NCI-H460 (cell line): ENCODE measurements at regions not wholly inside any gene's neighbourhood (a gene's known extent, or its start where the extent isn't known, plus 50 kb on each side); places are given as distances from the start of the nearest gene placed in this dataset.

Source experiments
- DNase-seq: peaks from one replicate; pipeline ENCODE4 v3.0.0-alpha.2; 2016; ENCODE audit warnings: low read depth; ENCODE audit errors: extremely low read depth

GRCh38 chr5:89287964-89288363, 405.0 kb upstream of the MEF2C start:
- DNase-seq: no peak

GRCh38 chr5:89286320-89286719, 403.3 kb upstream of the MEF2C start:
- DNase-seq: no peak

GRCh38 chr5:89283728-89284493, 400.9 kb upstream of the MEF2C start:
- DNase-seq: no peak

GRCh38 chr5:89282554-89283510, 399.8 kb upstream of the MEF2C start:
- DNase-seq: no peak

GRCh38 chr5:89281766-89282553, 399.0 kb upstream of the MEF2C start:
- no peak for DNase-seq

- DNase-seq: no peak
Observed at GRCh38 chr5:89281211-89281610, 398.2 kb upstream of the MEF2C start.

- no peak for DNase-seq
Observed at GRCh38 chr5:89280103-89281037, 397.4 kb upstream of the MEF2C start.

GRCh38 chr5:89279391-89280036, 396.5 kb upstream of the MEF2C start:
- DNase-seq: no peak

GRCh38 chr5:89277816-89278215, 394.8 kb upstream of the MEF2C start:
- DNase-seq: no peak

- DNase-seq: no peak
Observed at GRCh38 chr5:89276566-89277305, 393.8 kb upstream of the MEF2C start.

GRCh38 chr5:89275066-89275855, 392.3 kb upstream of the MEF2C start:
- DNase-seq: no peak

- no peak for DNase-seq
Observed at GRCh38 chr5:89273289-89273688, 390.3 kb upstream of the MEF2C start.

GRCh38 chr5:89270901-89271300, 387.9 kb upstream of the MEF2C start:
- no peak for DNase-seq

- DNase-seq: no peak
Observed at GRCh38 chr5:89269721-89270120, 386.7 kb upstream of the MEF2C start.

GRCh38 chr5:89268460-89268859, 385.5 kb upstream of the MEF2C start:
- DNase-seq: no peak

- no peak for DNase-seq
Observed at GRCh38 chr5:89267788-89268187, 384.8 kb upstream of the MEF2C start.

- DNase-seq: no peak
Observed at GRCh38 chr5:89265511-89266179, 382.7 kb upstream of the MEF2C start.
